ENCODE measurements at regions not wholly inside any gene's neighbourhood (a gene's known extent, or its start where the extent isn't known, plus 50 kb on each side); places are given as distances from the start of the nearest gene placed in this dataset.
"Not testable (repeated sequence)": the region's sequence is repeated elsewhere in the genome, so short reads cannot be mapped to it uniquely, and the experiment has no call there.

DNA sequence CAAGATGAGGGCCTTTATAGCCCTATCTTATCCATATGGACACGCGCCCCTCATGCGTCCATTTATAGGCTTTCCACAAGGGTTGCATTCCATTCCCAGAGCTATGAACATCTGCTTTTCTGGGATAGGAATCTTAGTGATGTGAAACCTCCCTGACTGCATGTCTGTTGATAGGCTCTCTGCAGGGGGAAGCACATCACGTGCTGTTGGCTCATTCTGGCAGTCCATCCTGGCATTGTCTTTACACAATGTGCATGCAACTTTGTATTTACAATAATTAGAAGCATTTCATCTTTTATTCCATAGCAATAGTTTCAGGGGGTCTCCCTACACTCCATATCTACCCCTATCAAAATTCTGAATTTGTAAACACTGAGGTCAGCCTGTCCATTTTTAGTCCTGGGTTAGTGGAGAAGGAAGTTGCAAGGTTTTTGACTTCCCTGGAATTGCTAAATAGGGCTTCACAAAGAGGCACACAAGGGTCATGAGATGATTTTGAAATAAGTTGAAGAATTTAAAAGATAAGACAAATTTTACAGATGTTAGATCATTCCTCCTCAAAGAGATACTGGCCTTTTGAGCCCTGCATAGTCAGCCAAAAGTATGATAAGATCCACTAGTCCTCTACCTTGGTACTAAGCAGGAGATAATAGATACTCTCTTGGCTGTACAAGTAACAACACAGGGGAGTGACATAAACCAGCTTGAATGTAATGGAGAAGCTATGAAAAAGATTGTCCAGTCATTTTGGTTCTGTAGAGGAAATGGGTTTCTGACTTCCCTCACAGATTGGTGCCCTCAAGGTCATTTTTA, 98.7 kb upstream of the GPR141 start:
- H3K36me3 Mint-ChIP-seq; intact Hi-C loops (cut with micrococcal nuclease); DNase-seq; H3K27ac Mint-ChIP-seq; H3K9me3 Mint-ChIP-seq; CTCF ChIA-PET; POLR2A ChIA-PET; H3K4me1 Mint-ChIP-seq (ENCODE audit: low read depth); H3K4me3 Mint-ChIP-seq: not testable (repeated sequence)
- peaks cover 25% of the 10 kb centered on the region for H3K27me3 Mint-ChIP-seq

DNA sequence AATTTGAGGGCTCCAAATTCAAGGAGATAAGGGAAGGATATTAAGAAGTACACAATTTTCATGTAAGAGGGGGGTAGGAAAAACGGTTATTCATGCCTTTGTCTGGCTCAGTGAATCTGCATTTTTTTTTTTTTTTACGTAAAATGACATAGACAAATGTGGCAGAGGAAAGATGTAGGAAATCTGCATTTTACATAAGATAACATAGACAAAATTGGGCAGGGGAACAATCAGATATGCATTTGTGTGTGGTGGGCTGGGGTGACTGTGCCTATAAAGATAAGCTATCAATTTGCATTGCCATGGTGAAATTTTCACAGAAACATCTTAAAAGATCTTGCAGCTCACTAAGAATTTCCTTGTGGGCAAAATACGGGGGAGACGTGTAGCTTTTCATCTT, 92.7 kb upstream of the GPR141 start:
- Mint-ChIP-seq H3K36me3 (no peaks in the 10 kb centered on the region), H3K4me1 (ENCODE audit: low read depth) (no peaks in the 10 kb centered on the region), H3K27ac (no peak overlapping the region), H3K9me3 (no peaks in the 10 kb centered on the region), H3K4me3 (no peak overlapping the region), H3K27me3 (peaks cover 21% of the 10 kb centered on the region)
- intact Hi-C loops (cut with micrococcal nuclease): no loop called here
- no peak for DNase-seq
- ChIA-PET CTCF (no interaction called here), POLR2A (no interaction called here)

DNA sequence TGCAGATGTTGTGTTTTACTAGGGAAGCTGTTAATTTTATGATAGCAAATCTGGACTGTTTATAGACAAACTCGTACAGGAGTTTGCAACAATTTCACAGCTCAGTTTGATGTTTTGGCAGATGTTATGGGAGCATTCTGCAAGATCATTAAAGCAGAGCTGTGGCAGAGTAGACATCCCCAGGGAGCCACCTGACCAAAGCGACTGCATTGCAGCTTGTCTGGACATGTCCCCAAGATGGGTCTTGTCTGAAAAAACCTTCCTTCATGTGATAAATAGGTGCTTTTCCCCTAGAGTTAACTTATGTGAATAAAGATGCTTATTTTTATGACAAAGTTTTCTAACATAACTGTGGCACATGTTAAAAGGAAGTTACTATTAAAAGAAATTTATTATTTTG, 91.2 kb upstream of the GPR141 start:
- no peak for DNase-seq
- ChIA-PET CTCF (no interaction called here), POLR2A (no interaction called here)
- Mint-ChIP-seq H3K27me3 (peaks cover 21% of the 10 kb centered on the region), H3K27ac (no peak overlapping the region), H3K36me3 (no peaks in the 10 kb centered on the region), H3K4me1 (ENCODE audit: low read depth) (no peaks in the 10 kb centered on the region), H3K9me3 (peaks cover 2% of the 10 kb centered on the region), H3K4me3 (no peak overlapping the region)
- intact Hi-C loops (cut with micrococcal nuclease): no loop called here

DNA sequence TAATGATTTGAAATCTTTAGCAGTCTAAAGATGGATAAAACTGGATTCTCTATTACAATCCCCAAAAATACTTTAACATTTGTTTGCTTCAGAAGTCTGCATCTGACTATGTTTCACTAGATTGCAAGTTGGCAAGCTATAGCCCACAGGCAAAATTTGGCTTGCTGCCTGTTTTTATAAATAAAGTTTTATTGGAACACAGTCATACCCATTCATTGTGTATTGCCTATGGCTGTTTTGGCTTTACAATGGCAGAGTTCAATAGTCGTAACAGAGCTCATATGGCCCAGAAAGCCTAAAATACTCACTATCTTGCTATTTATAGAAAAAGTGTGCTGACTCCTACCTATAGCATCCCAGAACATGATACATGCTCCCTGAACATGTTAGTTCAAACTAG, 89.0 kb upstream of the GPR141 start:
- no peak overlapping the region for H3K4me3 Mint-ChIP-seq
- ChIA-PET CTCF (no interaction called here), POLR2A (no interaction called here)
- H3K4me1 Mint-ChIP-seq (ENCODE audit: low read depth): no peaks in the 10 kb centered on the region
- intact Hi-C loops (cut with micrococcal nuclease): no loop called here
- peaks cover 2% of the 10 kb centered on the region for H3K9me3 Mint-ChIP-seq
- H3K27me3 Mint-ChIP-seq: peaks cover 10% of the 10 kb centered on the region
- DNase-seq: no peak
- H3K36me3 Mint-ChIP-seq: no peaks in the 10 kb centered on the region
- H3K27ac Mint-ChIP-seq: no peak overlapping the region

DNA sequence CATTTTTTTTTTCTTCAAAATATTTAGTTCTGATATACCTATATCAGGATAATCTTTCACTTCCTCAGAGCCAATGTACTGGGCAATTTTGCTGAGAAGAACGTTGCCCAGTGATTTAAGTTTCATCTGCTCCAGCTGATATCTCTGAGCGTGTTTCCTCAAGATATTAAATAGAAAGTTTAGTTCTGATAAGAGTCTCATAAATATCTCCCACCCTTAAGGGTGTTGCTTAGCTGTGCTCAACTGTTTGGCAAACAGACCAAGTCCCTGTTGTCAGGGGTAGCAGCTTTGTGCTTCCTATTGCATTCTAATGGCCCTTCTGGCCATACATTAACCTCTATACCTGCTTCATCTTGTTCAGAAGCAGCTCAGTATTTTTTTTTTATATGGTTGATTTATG, 84.7 kb upstream of the GPR141 start:
- CTCF ChIA-PET: no interaction called here
- Mint-ChIP-seq H3K36me3 (no peaks in the 10 kb centered on the region), H3K27ac (no peak overlapping the region), H3K27me3 (peaks cover 6% of the 10 kb centered on the region), H3K4me1 (ENCODE audit: low read depth) (no peaks in the 10 kb centered on the region), H3K4me3 (no peak overlapping the region), H3K9me3 (peaks cover 2% of the 10 kb centered on the region)
- no peak for DNase-seq
- POLR2A ChIA-PET: no interaction called here
- intact Hi-C loops (cut with micrococcal nuclease): no loop called here

DNA sequence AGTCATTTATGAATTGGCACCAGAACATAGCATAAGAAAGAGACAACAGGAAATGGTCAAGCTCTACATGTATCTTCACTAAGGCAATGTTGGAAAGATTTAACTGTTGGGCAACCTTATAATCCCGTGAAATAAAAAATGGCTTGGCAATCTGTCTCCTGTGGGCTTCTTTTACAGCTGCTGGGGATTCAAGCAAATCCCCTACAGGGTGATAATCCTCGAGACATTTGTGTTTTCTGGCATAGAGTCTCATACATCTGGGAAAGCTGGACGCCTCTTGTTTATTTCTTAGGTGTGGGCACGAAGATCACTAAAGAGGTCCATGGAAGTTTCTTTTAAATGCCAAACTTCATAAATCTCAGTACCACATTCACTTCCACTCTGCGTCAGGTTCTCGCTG, 82.2 kb upstream of the GPR141 start:
- no peak for DNase-seq
- ChIA-PET CTCF (no interaction called here), POLR2A (no interaction called here)
- Mint-ChIP-seq H3K9me3 (no peaks in the 10 kb centered on the region), H3K36me3 (no peaks in the 10 kb centered on the region), H3K4me1 (ENCODE audit: low read depth) (no peaks in the 10 kb centered on the region), H3K27ac (no peak overlapping the region), H3K27me3 (peaks cover 9% of the 10 kb centered on the region), H3K4me3 (no peak overlapping the region)
- intact Hi-C loops (cut with micrococcal nuclease): no loop called here

DNA sequence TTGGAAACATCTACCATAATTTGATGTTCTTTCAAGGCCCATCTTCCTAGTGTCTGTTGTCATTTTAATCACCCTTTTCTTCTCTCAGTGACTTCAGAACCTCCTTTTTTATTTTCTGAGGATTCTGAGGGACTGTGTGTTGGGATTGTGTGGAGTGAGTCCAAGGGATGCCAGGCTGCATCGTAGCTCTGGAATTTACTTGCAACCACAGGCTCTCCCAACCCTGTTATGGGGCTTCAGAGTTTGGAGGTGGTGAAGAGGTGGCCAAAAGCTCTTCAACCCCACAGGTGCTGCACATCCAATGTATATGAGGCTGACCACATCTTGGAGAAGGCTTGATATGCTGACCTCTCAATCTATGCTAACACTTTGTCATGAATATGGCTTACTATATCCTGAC, 79.5 kb upstream of the GPR141 start:
- H3K36me3 Mint-ChIP-seq: no peaks in the 10 kb centered on the region
- CTCF ChIA-PET: no interaction called here
- H3K4me1 Mint-ChIP-seq (ENCODE audit: low read depth): no peaks in the 10 kb centered on the region
- intact Hi-C loops (cut with micrococcal nuclease): no loop called here
- POLR2A ChIA-PET: no interaction called here
- no peak for DNase-seq
- no peaks in the 10 kb centered on the region for H3K9me3 Mint-ChIP-seq
- no peak overlapping the region for H3K27ac Mint-ChIP-seq
- H3K27me3 Mint-ChIP-seq: peaks cover 10% of the 10 kb centered on the region
- no peak overlapping the region for H3K4me3 Mint-ChIP-seq

DNA sequence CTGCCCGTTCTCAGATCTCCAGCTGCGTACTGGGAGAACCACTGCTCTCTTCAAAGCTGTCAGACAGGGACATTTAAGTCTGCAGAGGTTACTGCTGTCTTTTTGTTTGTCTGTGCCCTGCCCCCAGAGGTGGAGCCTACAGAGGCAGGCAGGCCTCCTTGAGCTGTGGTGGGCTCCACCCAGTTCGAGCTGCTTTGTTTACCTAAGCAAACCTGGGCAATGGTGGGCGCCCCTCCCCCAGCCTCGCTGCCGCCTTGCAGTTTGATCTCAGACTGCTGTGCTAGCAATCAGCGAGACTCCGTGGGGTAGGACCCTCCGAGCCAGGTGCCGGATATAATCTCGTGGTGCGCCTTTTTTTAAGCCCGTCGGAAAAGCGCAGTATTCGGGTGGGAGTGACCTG, 66.2 kb upstream of the GPR141 start:
- intact Hi-C loops (cut with micrococcal nuclease); H3K9me3 Mint-ChIP-seq; H3K27ac Mint-ChIP-seq; H3K27me3 Mint-ChIP-seq; H3K4me3 Mint-ChIP-seq; POLR2A ChIA-PET; CTCF ChIA-PET; H3K4me1 Mint-ChIP-seq (ENCODE audit: low read depth); DNase-seq; H3K36me3 Mint-ChIP-seq: not testable (repeated sequence)

DNA sequence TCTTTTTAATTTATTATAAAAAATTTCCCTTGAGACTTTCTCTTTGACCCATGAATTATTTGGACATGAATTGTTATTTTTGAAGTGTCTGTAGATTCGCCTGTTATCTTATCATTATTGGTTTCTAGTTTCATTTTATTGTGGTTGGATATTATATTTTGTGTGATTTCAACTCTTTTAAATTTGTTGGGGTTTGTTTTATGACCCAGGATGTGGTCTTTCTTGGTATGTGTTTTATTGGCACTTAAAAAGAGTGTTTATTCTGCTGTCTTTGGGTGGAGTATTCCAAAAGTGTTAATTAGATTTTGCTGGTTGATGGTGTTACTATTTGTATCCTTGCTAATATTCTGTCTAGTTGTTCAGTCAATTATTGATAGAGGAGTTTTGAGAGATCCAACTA, 50.5 kb upstream of the GPR141 start:
- Mint-ChIP-seq H3K4me1 (ENCODE audit: low read depth) (no peaks in the 10 kb centered on the region), H3K36me3 (peaks cover 7% of the 10 kb centered on the region), H3K27me3 (peaks cover 13% of the 10 kb centered on the region), H3K27ac (no peak overlapping the region), H3K9me3 (peaks cover 14% of the 10 kb centered on the region), H3K4me3 (no peak overlapping the region)
- CTCF ChIA-PET: no interaction called here
- DNase-seq: no peak
- intact Hi-C loops (cut with micrococcal nuclease): no loop called here
- POLR2A ChIA-PET: no interaction called here
